Sigmoid colon (tissue), 6 donors: ENCODE measurements at regions not wholly inside any gene's neighbourhood (a gene's known extent, or its start where the extent isn't known, plus 50 kb on each side); places are given as distances from the start of the nearest gene placed in this dataset.

Experiments
- DNase-seq: peaks from one replicate; pipeline ENCODE4 v3.0.0-alpha.2; 2019
- H3K27ac ChIP-seq, 4 donors: fragments of 200-600 bp; sonication (generic); one replicate each; pipeline ENCODE4 v1.5.1; 2016 to 2019; ENCODE audit warnings: mild to moderate bottlenecking in 1 of 4
- H3K27me3 ChIP-seq, 3 donors: fragments of 200-600 bp; sonication (generic); one replicate each; pipeline ENCODE4 v1.5.1; 2019; ENCODE audit warnings: mild to moderate bottlenecking in 1 of 3
- H3K36me3 ChIP-seq, 4 donors: fragments of 200-600 bp; sonication (generic); one replicate each; pipeline ENCODE4 v1.5.1; 2016 to 2019
- H3K4me1 ChIP-seq, 4 donors: fragments of 200-600 bp; sonication (generic); one replicate each; pipeline ENCODE4 v1.5.1; 2017 to 2019
- H3K4me3 ChIP-seq, 4 donors: fragments of 200-600 bp; sonication (generic); one replicate each; pipeline ENCODE4 v1.5.1; 2017 to 2019; ENCODE audit warnings: mild to moderate bottlenecking in 2 of 4, moderate library complexity in 1 of 4
- H3K9me3 ChIP-seq, 4 donors: fragments of 200-600 bp in 3 of 4; sonication (generic) in 3 of 4; one replicate each; pipeline versions ENCODE4 v1.5.1 to v1.6.1; 2013 to 2019
- EP300 ChIP-seq, 4 donors: sonication (generic); formaldehyde crosslinking; IDR thresholded peaks; one replicate each; pipeline ENCODE4 v1.6.1; 2017; ENCODE audit warnings: antibody characterized with exemption in 4 of 4
- POLR2A ChIP-seq, 2 donors: fragments of 450-650 bp; IDR thresholded peaks; one replicate each; pipeline ENCODE4 v1.6.1; 2016; ENCODE audit warnings: antibody characterized with exemption in 2 of 2, mild to moderate bottlenecking in 2 of 2, moderate library complexity in 2 of 2
- POLR2AphosphoS5 ChIP-seq, 4 donors: sonication (generic); formaldehyde crosslinking; IDR thresholded peaks; one replicate each; pipeline ENCODE4 v1.6.1; 2017; ENCODE audit warnings: antibody characterized with exemption in 4 of 4
- WGBS, 2 donors: extraction: QIAGEN DNeasy Blood & Tissue Kit; methylation state at CpG; one replicate each; pipeline ENCODE4 v1.1.7; 2013; 5-methylcytosine and 5-hydroxymethylcytosine counted together
- intact Hi-C: fragments of 100-400 bp; cut with DNase I; formaldehyde crosslinking; loops from one replicate; pipeline ENCODE4 v1.15.1; 2023
- TF ChIP-seq, protein P1 (sequence below), 4 experiments: fragments of 450-650 bp in 3 of 4; fragments of 200-600 bp in 1 of 4; IDR thresholded peaks; one replicate each; pipeline ENCODE4 v1.5.1; 2016 to 2019; ENCODE audit warnings: antibody characterized with exemption in 4 of 4, mild to moderate bottlenecking in 3 of 4, moderate library complexity in 2 of 4
- donor health status: healthy with polysubstance abuse.
- donor health status: healthy.

DNA sequence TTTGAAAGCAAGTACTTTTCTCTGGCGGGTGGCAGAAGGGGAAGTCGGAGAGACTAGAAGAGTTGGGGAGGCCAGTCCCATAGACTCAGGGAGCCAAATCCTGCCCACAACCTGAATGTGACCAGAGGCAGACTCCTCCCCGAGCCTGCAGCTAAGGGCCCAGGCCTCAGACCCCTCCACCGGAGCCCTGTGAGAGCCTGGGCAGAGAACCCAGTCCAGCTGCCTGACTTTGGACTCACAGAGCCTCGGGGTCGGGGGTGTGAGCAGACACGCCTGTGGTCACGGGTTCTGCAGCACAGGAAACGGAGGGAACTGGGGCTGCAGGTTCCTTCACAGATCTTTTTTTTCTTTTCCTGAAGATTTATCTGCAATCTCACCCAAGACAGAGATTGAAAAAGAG is 312.3 kb downstream of the CTTN start:
- H3K4me3 ChIP-seq: no peak overlapping the region
- TF ChIP-seq POLR2AphosphoS5 (IDR thresholded peaks at IDR 0.05): no peak
- no peak for TF ChIP-seq POLR2A (IDR thresholded peaks at IDR 0.05)
- no peak for TF ChIP-seq EP300 (IDR thresholded peaks at IDR 0.05)
- TF ChIP-seq, protein P1, sequence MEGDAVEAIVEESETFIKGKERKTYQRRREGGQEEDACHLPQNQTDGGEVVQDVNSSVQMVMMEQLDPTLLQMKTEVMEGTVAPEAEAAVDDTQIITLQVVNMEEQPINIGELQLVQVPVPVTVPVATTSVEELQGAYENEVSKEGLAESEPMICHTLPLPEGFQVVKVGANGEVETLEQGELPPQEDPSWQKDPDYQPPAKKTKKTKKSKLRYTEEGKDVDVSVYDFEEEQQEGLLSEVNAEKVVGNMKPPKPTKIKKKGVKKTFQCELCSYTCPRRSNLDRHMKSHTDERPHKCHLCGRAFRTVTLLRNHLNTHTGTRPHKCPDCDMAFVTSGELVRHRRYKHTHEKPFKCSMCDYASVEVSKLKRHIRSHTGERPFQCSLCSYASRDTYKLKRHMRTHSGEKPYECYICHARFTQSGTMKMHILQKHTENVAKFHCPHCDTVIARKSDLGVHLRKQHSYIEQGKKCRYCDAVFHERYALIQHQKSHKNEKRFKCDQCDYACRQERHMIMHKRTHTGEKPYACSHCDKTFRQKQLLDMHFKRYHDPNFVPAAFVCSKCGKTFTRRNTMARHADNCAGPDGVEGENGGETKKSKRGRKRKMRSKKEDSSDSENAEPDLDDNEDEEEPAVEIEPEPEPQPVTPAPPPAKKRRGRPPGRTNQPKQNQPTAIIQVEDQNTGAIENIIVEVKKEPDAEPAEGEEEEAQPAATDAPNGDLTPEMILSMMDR (IDR thresholded peaks at IDR 0.05): no peak
- intact Hi-C loops: no loop called here

DNA sequence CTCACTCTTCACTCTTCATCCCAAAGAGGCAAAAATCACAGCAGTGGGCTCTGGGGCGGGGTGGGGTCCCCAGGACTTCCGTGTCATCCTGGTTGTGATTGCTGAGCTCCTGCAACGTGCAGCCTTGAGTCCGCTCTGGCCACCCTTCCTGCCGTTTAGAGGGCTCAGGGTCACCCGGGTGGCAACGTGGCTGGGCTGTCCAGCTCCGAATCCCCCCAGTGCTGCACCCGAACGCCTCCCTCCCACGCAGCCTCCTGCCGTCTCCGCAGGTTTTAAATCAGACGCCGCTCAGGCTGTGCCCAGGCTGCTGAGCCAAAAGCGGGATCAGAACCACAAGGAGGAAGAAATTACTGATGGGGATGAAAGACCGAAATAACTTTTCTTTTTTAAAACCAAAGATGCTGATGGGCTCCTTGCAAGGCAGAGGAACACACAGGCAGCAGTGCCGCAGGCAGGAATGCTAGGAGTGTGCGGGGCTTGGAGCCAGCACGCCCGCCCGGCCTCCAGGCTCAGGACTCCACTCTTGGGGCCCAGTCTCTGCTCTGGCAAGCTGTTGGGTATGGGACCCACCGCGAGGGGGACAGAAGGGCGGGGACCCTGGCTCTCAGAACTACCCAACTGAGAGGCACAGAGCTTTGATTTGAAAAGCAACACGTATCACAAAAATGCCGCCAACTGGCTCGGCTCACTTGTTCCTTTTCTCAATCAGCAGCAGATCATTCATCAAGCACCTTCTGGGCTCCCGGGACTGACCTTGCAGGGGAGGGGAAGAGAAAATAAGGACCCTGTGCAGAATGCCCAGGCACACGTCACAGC is 313.0 kb downstream of the CTTN start:
- Histone ChIP-seq H3K27ac (no peak overlapping the region), H3K36me3 (no peaks in the 10 kb centered on the region), H3K9me3 (no peaks in the 10 kb centered on the region), H3K27me3 (peaks cover 0 to 1% (median 0%) of the 10 kb centered on the region in 3 donors), H3K4me1 (no peaks in the 10 kb centered on the region), H3K4me3 (no peak overlapping the region)
- no peak for DNase-seq
- intact Hi-C loops: no loop called here
- 85 to 93% methylated on average over 30 of the region's 30 CpGs for WGBS, 2 donors
- TF ChIP-seq, protein P1 (IDR thresholded peaks at IDR 0.05): no peak
- TF ChIP-seq EP300 (IDR thresholded peaks at IDR 0.05) (no peak), POLR2A (IDR thresholded peaks at IDR 0.05) (no peak), POLR2AphosphoS5 (IDR thresholded peaks at IDR 0.05) (no peak)

More for the DNA sequence above, 312.3 kb downstream of the CTTN start:
- Histone ChIP-seq H3K9me3 (no peaks in the 10 kb centered on the region), H3K36me3 (no peaks in the 10 kb centered on the region), H3K4me1 (no peaks in the 10 kb centered on the region), H3K27ac (no peak overlapping the region), H3K27me3 (no peaks in the 10 kb centered on the region)
- DNase-seq: no peak
- 36 to 58% methylated on average over 9 of the region's 9 CpGs for WGBS, 2 donors

DNA sequence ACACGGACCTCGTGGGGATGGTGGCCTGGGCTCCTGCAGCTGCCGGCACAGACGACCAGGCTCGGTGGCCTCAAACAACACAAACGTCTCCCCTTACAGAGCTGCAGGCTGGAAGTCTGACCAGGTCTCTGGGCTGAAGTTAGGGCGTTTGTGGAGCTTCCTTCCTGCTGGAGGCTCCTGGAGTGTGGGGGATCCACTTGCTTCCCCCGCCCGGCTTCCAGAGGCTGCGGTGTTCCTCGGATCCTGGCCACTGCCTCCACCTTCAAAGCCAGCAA is 313.5 kb downstream of the CTTN start:
- WGBS, 2 donors: 75 to 86% methylated on average over 11 of the region's 11 CpGs
- H3K4me1 ChIP-seq: no peaks in the 10 kb centered on the region
- intact Hi-C loops: no loop called here
- peaks cover 0 to 5% (median 0%) of the 10 kb centered on the region in 3 donors for H3K27me3 ChIP-seq
- TF ChIP-seq POLR2AphosphoS5 (IDR thresholded peaks at IDR 0.05) (no peak), EP300 (IDR thresholded peaks at IDR 0.05) (no peak), POLR2A (IDR thresholded peaks at IDR 0.05) (no peak)
- TF ChIP-seq, protein P1 (IDR thresholded peaks at IDR 0.05): no peak
- DNase-seq: no peak
- H3K36me3 ChIP-seq: no peaks in the 10 kb centered on the region
- H3K4me3 ChIP-seq: no peak overlapping the region
- no peak overlapping the region for H3K27ac ChIP-seq
- H3K9me3 ChIP-seq: no peaks in the 10 kb centered on the region

DNA sequence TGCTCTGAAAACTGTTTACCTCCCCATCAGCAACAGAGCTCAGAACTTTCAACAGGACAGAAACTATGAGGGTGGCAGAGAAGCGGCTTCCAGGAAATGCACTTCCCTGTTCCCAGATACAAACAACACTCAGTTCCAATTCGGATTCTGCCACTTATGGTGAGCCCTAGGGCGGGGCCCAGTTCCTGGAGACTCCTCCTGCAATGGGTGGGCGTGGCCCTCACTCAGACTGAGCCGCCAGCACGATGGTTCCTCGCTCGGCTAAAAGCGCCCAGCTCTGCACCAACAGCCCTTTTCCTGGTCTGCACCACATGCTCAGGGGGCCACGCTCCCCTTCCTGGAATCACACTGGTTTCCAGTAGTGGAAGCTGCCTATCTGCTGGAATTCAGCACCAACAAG is 314.1 kb downstream of the CTTN start:
- H3K27ac ChIP-seq: no peak overlapping the region
- WGBS, 2 donors: 26 to 44% methylated on average over 10 of the region's 10 CpGs
- H3K4me1 ChIP-seq: no peaks in the 10 kb centered on the region
- H3K9me3 ChIP-seq: no peaks in the 10 kb centered on the region
- H3K27me3 ChIP-seq: peaks cover 0 to 5% (median 0%) of the 10 kb centered on the region in 3 donors
- H3K4me3 ChIP-seq: no peak overlapping the region
- intact Hi-C loops: no loop called here
- no peak for TF ChIP-seq EP300 (IDR thresholded peaks at IDR 0.05)
- TF ChIP-seq, protein P1 (IDR thresholded peaks at IDR 0.05): no peak
- TF ChIP-seq POLR2A (IDR thresholded peaks at IDR 0.05): no peak
- TF ChIP-seq POLR2AphosphoS5 (IDR thresholded peaks at IDR 0.05): no peak
- no peak for DNase-seq
- no peaks in the 10 kb centered on the region for H3K36me3 ChIP-seq
